ENCODE measurements at regions not wholly inside any gene's neighbourhood (a gene's known extent, or its start where the extent isn't known, plus 50 kb on each side); places are given as distances from the start of the nearest gene placed in this dataset.

GRCh38 chr20:1824181-1824580, 71.0 kb upstream of the SIRPA start:
- H3K4me1 ChIP-seq (ENCODE audit: control insufficient read depth, extremely low read depth, insufficient read depth, low read length) = peaks cover 27% of the 10 kb centered on the region
- no peaks in the 10 kb centered on the region for H4K20me1 ChIP-seq (replicated peaks; ENCODE audit: control insufficient read depth, extremely low read depth, insufficient read depth, low read length)
- H3K27me3 ChIP-seq (ENCODE audit: control insufficient read depth in 2 of 2, insufficient read depth in 2 of 2, low read length in 2 of 2) = peaks cover 0 to 2% of the 10 kb centered on the region in 2 experiments
- FAIRE-seq (no peak), DNase-seq (ENCODE audit: low read depth, low spot score) (no peak)
- no peaks in the 10 kb centered on the region for H3K9me1 ChIP-seq (replicated peaks; ENCODE audit: control insufficient read depth, extremely low read depth, insufficient read depth, low read length)
- TF ChIP-seq POLR2AphosphoS5 (IDR thresholded peaks at IDR 0.05; ENCODE audit: insufficient read depth, low read depth, low read length) (no peak), MYC (IDR thresholded peaks at IDR 0.05; ENCODE audit: low read depth, low read length) (no peak), JUN (IDR thresholded peaks at IDR 0.05; ENCODE audit: borderline replicate concordance, insufficient read depth, insufficient read length, low read depth) (no peak), POLR2A (IDR thresholded peaks at IDR 0.05; ENCODE audit: low read depth, low read length) (no peak), FOS (IDR thresholded peaks at IDR 0.05; ENCODE audit: borderline replicate concordance, insufficient read depth, low read length) (no peak), GATA2 (IDR thresholded peaks at IDR 0.05; ENCODE audit: insufficient read depth, insufficient read length, low read depth, low read length) (no peak), EZH2 (IDR thresholded peaks at IDR 0.05; ENCODE audit: borderline replicate concordance, low read depth, low read length, severe bottlenecking) (no peak)
- TF ChIP-seq, protein P1, sequence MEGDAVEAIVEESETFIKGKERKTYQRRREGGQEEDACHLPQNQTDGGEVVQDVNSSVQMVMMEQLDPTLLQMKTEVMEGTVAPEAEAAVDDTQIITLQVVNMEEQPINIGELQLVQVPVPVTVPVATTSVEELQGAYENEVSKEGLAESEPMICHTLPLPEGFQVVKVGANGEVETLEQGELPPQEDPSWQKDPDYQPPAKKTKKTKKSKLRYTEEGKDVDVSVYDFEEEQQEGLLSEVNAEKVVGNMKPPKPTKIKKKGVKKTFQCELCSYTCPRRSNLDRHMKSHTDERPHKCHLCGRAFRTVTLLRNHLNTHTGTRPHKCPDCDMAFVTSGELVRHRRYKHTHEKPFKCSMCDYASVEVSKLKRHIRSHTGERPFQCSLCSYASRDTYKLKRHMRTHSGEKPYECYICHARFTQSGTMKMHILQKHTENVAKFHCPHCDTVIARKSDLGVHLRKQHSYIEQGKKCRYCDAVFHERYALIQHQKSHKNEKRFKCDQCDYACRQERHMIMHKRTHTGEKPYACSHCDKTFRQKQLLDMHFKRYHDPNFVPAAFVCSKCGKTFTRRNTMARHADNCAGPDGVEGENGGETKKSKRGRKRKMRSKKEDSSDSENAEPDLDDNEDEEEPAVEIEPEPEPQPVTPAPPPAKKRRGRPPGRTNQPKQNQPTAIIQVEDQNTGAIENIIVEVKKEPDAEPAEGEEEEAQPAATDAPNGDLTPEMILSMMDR (IDR thresholded peaks at IDR 0.05; ENCODE audit: extremely low read depth in 1 of 2, insufficient read depth in 1 of 2, low read depth in 1 of 2, low read length in 2 of 2) = no peak
- TF ChIP-seq, protein P2, sequence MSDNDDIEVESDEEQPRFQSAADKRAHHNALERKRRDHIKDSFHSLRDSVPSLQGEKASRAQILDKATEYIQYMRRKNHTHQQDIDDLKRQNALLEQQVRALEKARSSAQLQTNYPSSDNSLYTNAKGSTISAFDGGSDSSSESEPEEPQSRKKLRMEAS (IDR thresholded peaks at IDR 0.05; ENCODE audit: insufficient read depth, insufficient read length) = no peak
- H3K9me3 ChIP-seq (replicated peaks; ENCODE audit: control insufficient read depth, insufficient read depth, low read length) = no peaks in the 10 kb centered on the region
- peak overlapping the region; percentile 65 for H3K27ac ChIP-seq (ENCODE audit: insufficient read depth, low read depth, low read length)
- dilution Hi-C loops (cut with MboI; ENCODE audit: extremely low pct_ligation_motif_present, low sequenced_read_pairs) (no loop called here), intact Hi-C loops (cut with micrococcal nuclease) (loop anchor here (1.0 to 2.0 kb wide), 2 partner anchors 8 to 13 kb away; no protein-coding TSS in a partner anchor)
- no peak overlapping the region for H3K9ac ChIP-seq (replicated peaks; ENCODE audit: extremely low read depth, insufficient read depth, low read length)
- ChIA-PET POLR2A (no interaction called here), CTCF (interaction anchor here (1.0 to 2.7 kb wide), 6 partner anchors 7 to 47 kb away, joined by 3 to 24 read pairs (median 6); no protein-coding TSS in a partner anchor)
- H3K36me3 ChIP-seq (ENCODE audit: control insufficient read depth in 2 of 2, extremely low read depth in 1 of 2, insufficient read depth in 2 of 2, low read length in 2 of 2) = no peaks in the 10 kb centered on the region
- no peak overlapping the region for H2AFZ ChIP-seq (ENCODE audit: low read depth, low read length)
- no TSS peak for BruUV-seq (replicated peaks)
- H3K79me2 ChIP-seq (ENCODE audit: control insufficient read depth, insufficient read depth, low read length) = no peaks in the 10 kb centered on the region
- no peak overlapping the region for H3K4me3 ChIP-seq (replicated peaks in 1 of 3; ENCODE audit: insufficient read depth in 1 of 3, low read depth in 1 of 3, low read length in 3 of 3)
- no peak overlapping the region for H3K4me2 ChIP-seq (ENCODE audit: insufficient read depth, low read length)

All from endothelial cell of umbilical vein (primary cell).